SK-N-SH (cell line): ENCODE measurements at regions not wholly inside any gene's neighbourhood (a gene's known extent, or its start where the extent isn't known, plus 50 kb on each side); places are given as distances from the start of the nearest gene placed in this dataset.

Source experiments
- CTCF ChIA-PET: fragments of 300-600, 350-600 bp; formaldehyde crosslinking; extraction: SDS; loops from one replicate; lab custom pipeline; 2021; lab: Yijun Ruan, JAX
- POLR2A ChIA-PET: fragments of 350-600 bp; sonication (Branson Sonifier 250); formaldehyde crosslinking; extraction: SDS; loops from one replicate; lab custom pipeline; 2020; ENCODE audit warnings: antibody characterized with exemption, inconsistent platforms; lab: Yijun Ruan, JAX
- DNase-seq: peaks from one replicate; pipeline ENCODE4 v3.0.0; 2012
- H2AFZ ChIP-seq: fragments of 200-600 bp; sonication (generic); 2 replicates; pipeline ENCODE4 v1.8.1; 2016; ENCODE audit warnings: antibody characterized with exemption, mild to moderate bottlenecking, low read depth
- H3F3A ChIP-seq: fragments of 200-600 bp; sonication (generic); replicated peaks from 2 replicates; pipeline ENCODE3; 2016; ENCODE audit warnings: antibody characterized with exemption, mild to moderate bottlenecking; ENCODE audit not compliant: insufficient read depth
- H3K27ac ChIP-seq, 2 experiments: fragments of 200-500 bp in 1 of 2; fragments of 200-600 bp in 1 of 2; sonication (Bioruptor generic) in 1 of 2; sonication (generic), shearing (Covaris generic) in 1 of 2; 2 replicates each; pipeline versions ENCODE4 v1.5.1 to v1.6.1; 2014 to 2016; ENCODE audit warnings: low read depth in 2 of 2, inconsistent platforms in 1 of 2, low read length in 1 of 2, mild to moderate bottlenecking in 1 of 2, mixed read lengths in 1 of 2
- H3K27me3 ChIP-seq: fragments of 200-600 bp; sonication (generic), shearing (Covaris generic); 2 replicates; pipeline ENCODE4 v1.6.1; 2016; ENCODE audit warnings: mixed run types; ENCODE audit not compliant: insufficient read depth
- H3K36me3 ChIP-seq, 2 experiments: fragments of 200-500 bp in 1 of 2; fragments of 200-600 bp in 1 of 2; sonication (Bioruptor generic) in 1 of 2; sonication (generic) in 1 of 2; replicated peaks in 1 of 2; 2 replicates each; pipeline versions ENCODE3 to v1.5.1; 2014 to 2016; ENCODE audit warnings: low read length in 1 of 2, mild to moderate bottlenecking in 1 of 2; ENCODE audit not compliant: insufficient read depth in 2 of 2, control insufficient read depth in 1 of 2
- H3K4me1 ChIP-seq, 2 experiments: fragments of 200-500 bp in 1 of 2; fragments of 200-600 bp in 1 of 2; sonication (Bioruptor generic) in 1 of 2; sonication (generic), shearing (Covaris generic) in 1 of 2; 2 replicates each; pipeline versions ENCODE4 v1.5.1 to v1.6.1; 2014 to 2016; ENCODE audit warnings: low read depth in 1 of 2, low read length in 1 of 2, mixed run types in 1 of 2; ENCODE audit not compliant: insufficient read depth in 2 of 2, control insufficient read depth in 1 of 2
- H3K4me2 ChIP-seq: fragments of 200-600 bp; sonication (generic), shearing (Covaris generic); 2 replicates; pipeline ENCODE4 v1.6.1; 2017; ENCODE audit warnings: mixed run types
- H3K4me3 ChIP-seq, 2 experiments: fragments of 200-500 bp in 1 of 2; fragments of 200-600 bp in 1 of 2; sonication (Bioruptor generic) in 1 of 2; sonication (generic), shearing (Covaris generic) in 1 of 2; 2 replicates each; pipeline versions ENCODE4 v1.5.1 to v1.8.1; 2014 to 2016; ENCODE audit warnings: low read depth in 2 of 2, inconsistent platforms in 1 of 2, low read length in 1 of 2, mild to moderate bottlenecking in 1 of 2, mixed read lengths in 1 of 2, moderate library complexity in 1 of 2
- H3K79me2 ChIP-seq: fragments of 200-600 bp; sonication (generic); 2 replicates; pipeline ENCODE4 v1.8.1; 2017; ENCODE audit warnings: mild to moderate bottlenecking; ENCODE audit not compliant: insufficient read depth
- H3K9ac ChIP-seq: fragments of 200-600 bp; sonication (generic); 2 replicates; pipeline ENCODE4 v1.6.1; 2017; ENCODE audit warnings: mixed run types
- H3K9me2 ChIP-seq: fragments of 200-600 bp; sonication (generic); 2 replicates; pipeline ENCODE4 v1.6.1; 2017; ENCODE audit warnings: mixed run types
- H3K9me3 ChIP-seq: fragments of 200-600 bp; sonication (generic); 2 replicates; pipeline ENCODE4 v1.6.1; 2017; ENCODE audit warnings: mixed run types, mild to moderate bottlenecking, moderate library complexity
- H4K20me1 ChIP-seq: fragments of 200-600 bp; sonication (generic); 2 replicates; pipeline ENCODE4 v1.6.1; 2017; ENCODE audit warnings: mild to moderate bottlenecking, mixed run types; ENCODE audit not compliant: insufficient read depth
- CHD2 ChIP-seq: fragments of 150-350 bp; IDR thresholded peaks from 2 replicates; pipeline ENCODE4 v1.6.1; 2018; ENCODE audit warnings: low read length; ENCODE audit not compliant: partially characterized antibody
- ELF1 ChIP-seq: IDR thresholded peaks from 2 replicates; pipeline ENCODE4 v1.4.0; 2012
- FOXM1 ChIP-seq: IDR thresholded peaks from 2 replicates; pipeline ENCODE4 v1.4.0; 2012; ENCODE audit warnings: low read depth, mild to moderate bottlenecking
- GABPA ChIP-seq: IDR thresholded peaks from 2 replicates; pipeline ENCODE4 v1.4.0; 2012; ENCODE audit warnings: low read depth, mild to moderate bottlenecking
- GATA2 ChIP-seq: sonication (generic); formaldehyde crosslinking; IDR thresholded peaks from 2 replicates; pipeline ENCODE4 v1.5.0; 2020; ENCODE audit warnings: mild to moderate bottlenecking, missing genetic modification reagents
- JUND ChIP-seq: IDR thresholded peaks from 2 replicates; pipeline ENCODE4 v1.4.0; 2012
- NFIC ChIP-seq: IDR thresholded peaks from 2 replicates; pipeline ENCODE4 v1.4.0; 2012; ENCODE audit warnings: borderline replicate concordance
- NRF1 ChIP-seq: IDR thresholded peaks from 2 replicates; pipeline ENCODE4 v1.6.1; 2012; ENCODE audit warnings: low read depth, mild to moderate bottlenecking, low read length
- RAD21 ChIP-seq: IDR thresholded peaks from 2 replicates; pipeline ENCODE4 v1.6.1; 2012; ENCODE audit warnings: mild to moderate bottlenecking, low read length
- RFX5 ChIP-seq: IDR thresholded peaks from 2 replicates; pipeline ENCODE4 v1.6.1; 2012; ENCODE audit warnings: mild to moderate bottlenecking, improper control_type of control experiment, low read length
- RXRA ChIP-seq: IDR thresholded peaks from 2 replicates; pipeline ENCODE4 v1.4.0; 2012; ENCODE audit warnings: low read depth, mild to moderate bottlenecking, borderline replicate concordance
- SIN3A ChIP-seq: IDR thresholded peaks from 2 replicates; pipeline ENCODE4 v1.6.1; 2012; ENCODE audit warnings: low read depth, mild to moderate bottlenecking, low read length, moderate library complexity, borderline replicate concordance
- TAF1 ChIP-seq: IDR thresholded peaks from 2 replicates; pipeline ENCODE4 v1.6.1; 2012; ENCODE audit warnings: low read depth, mild to moderate bottlenecking, low read length, moderate library complexity, borderline replicate concordance
- TCF12 ChIP-seq: IDR thresholded peaks from 2 replicates; pipeline ENCODE4 v1.4.0; 2012
- YY1 ChIP-seq: IDR thresholded peaks from 2 replicates; pipeline ENCODE4 v1.4.0; 2012; ENCODE audit warnings: low read depth, mild to moderate bottlenecking
- WGBS: methylation state at CpG from one replicate; pipeline ENCODE4 v1.1.6; 2017; ENCODE audit warnings: low lambda C conversion rate; 5-methylcytosine and 5-hydroxymethylcytosine counted together
- TF ChIP-seq, protein P1 (sequence below): fragments of 150-350 bp; IDR thresholded peaks from 2 replicates; pipeline ENCODE4 v1.6.1; 2016; ENCODE audit warnings: mild to moderate bottlenecking, low read depth, low read length
- TF ChIP-seq, protein P2 (sequence below): fragments of 200-600 bp; sonication (generic); IDR thresholded peaks from 2 replicates; pipeline ENCODE4 v1.6.1; 2017; ENCODE audit warnings: antibody characterized with exemption, mild to moderate bottlenecking, moderate library complexity
- TF ChIP-seq, protein P3 (sequence below): IDR thresholded peaks from 2 replicates; pipeline ENCODE4 v1.4.0; 2012; ENCODE audit warnings: low read depth, borderline replicate concordance
- TF ChIP-seq, protein P4 (sequence below): fragments of 150-350 bp; IDR thresholded peaks from 2 replicates; pipeline ENCODE4 v1.6.1; 2017; ENCODE audit warnings: antibody characterized with exemption, low read length, low read depth, borderline replicate concordance
- TF ChIP-seq, protein P5 (sequence below): IDR thresholded peaks from 2 replicates; pipeline ENCODE4 v1.4.0; 2012; ENCODE audit warnings: low read depth
- TF ChIP-seq, protein P6 (sequence below): IDR thresholded peaks from 2 replicates; pipeline ENCODE4 v1.4.0; 2012; ENCODE audit warnings: low read depth, borderline replicate concordance

DNA sequence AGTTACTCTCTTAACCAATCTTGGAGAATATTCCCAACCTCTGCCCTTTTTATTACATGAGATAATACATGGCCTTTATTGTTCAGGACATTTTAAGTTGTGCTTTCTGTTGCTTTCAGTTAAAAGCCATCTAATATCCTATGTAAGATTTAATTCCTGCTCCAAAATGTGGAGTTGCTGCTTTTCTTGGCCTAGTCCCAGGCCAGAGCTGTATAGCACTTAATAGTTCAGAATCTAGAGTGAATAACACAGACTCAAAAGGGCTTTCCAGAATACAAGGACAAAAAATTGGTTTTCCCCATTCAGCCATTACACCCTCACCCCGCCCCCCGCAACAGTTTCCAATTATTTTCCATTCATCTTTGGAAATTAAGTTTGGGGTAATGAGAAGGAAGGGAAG, 144.3 kb upstream of the SMAD1 start (continued):
- TF ChIP-seq ELF1 (no peak), RFX5 (no peak), NRF1 (no peak)
- TF ChIP-seq, protein P1, sequence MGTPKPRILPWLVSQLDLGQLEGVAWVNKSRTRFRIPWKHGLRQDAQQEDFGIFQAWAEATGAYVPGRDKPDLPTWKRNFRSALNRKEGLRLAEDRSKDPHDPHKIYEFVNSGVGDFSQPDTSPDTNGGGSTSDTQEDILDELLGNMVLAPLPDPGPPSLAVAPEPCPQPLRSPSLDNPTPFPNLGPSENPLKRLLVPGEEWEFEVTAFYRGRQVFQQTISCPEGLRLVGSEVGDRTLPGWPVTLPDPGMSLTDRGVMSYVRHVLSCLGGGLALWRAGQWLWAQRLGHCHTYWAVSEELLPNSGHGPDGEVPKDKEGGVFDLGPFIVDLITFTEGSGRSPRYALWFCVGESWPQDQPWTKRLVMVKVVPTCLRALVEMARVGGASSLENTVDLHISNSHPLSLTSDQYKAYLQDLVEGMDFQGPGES: no peak
- TF ChIP-seq, all 33 proteins: peak for 0

DNA sequence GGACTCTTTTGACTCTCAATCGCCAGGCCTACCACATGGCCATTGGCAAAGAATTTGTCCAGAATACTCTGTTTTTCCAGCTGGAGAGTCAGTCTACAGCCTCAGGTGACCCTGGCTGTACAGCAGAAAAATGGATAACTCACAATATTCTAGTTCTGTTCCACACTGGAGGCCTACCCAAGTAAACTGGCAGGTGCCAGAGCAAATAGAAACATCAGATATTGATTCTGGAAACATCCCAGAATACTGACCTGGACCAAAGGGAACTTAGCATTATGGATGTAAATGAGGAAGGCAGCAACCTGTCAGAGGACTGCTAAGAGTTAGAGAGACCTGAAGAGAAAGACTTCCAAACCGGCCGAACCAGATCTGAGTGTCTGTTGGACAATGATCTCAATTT, 147.9 kb upstream of the SMAD1 start:
- Histone ChIP-seq H3K9me3 (no peaks in the 10 kb centered on the region), H4K20me1 (no peaks in the 10 kb centered on the region), H3K4me3 (no peak overlapping the region), H3K4me2 (no peak overlapping the region), H3K36me3 (no peaks in the 10 kb centered on the region), H3K4me1 (no peaks in the 10 kb centered on the region), H3F3A (no peaks in the 10 kb centered on the region), H2AFZ (no peak overlapping the region), H3K9me2 (no peaks in the 10 kb centered on the region), H3K27me3 (no peaks in the 10 kb centered on the region), H3K79me2 (no peaks in the 10 kb centered on the region), H3K27ac (no peak overlapping the region), H3K9ac (no peak overlapping the region)
- ChIA-PET POLR2A (no interaction called here), CTCF (no interaction called here)
- DNase-seq: no peak
- WGBS: 70% methylated on average over 3 of the region's 3 CpGs
- no peak for TF ChIP-seq TCF12
- no peak for TF ChIP-seq GATA2 (CRISPR knock-in tag)
- TF ChIP-seq, protein P1: no peak
- no peak for TF ChIP-seq SIN3A
- TF ChIP-seq FOXM1: no peak
- no peak for TF ChIP-seq RFX5
- TF ChIP-seq, protein P2, sequence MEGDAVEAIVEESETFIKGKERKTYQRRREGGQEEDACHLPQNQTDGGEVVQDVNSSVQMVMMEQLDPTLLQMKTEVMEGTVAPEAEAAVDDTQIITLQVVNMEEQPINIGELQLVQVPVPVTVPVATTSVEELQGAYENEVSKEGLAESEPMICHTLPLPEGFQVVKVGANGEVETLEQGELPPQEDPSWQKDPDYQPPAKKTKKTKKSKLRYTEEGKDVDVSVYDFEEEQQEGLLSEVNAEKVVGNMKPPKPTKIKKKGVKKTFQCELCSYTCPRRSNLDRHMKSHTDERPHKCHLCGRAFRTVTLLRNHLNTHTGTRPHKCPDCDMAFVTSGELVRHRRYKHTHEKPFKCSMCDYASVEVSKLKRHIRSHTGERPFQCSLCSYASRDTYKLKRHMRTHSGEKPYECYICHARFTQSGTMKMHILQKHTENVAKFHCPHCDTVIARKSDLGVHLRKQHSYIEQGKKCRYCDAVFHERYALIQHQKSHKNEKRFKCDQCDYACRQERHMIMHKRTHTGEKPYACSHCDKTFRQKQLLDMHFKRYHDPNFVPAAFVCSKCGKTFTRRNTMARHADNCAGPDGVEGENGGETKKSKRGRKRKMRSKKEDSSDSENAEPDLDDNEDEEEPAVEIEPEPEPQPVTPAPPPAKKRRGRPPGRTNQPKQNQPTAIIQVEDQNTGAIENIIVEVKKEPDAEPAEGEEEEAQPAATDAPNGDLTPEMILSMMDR: no peak
- TF ChIP-seq, protein P3, sequence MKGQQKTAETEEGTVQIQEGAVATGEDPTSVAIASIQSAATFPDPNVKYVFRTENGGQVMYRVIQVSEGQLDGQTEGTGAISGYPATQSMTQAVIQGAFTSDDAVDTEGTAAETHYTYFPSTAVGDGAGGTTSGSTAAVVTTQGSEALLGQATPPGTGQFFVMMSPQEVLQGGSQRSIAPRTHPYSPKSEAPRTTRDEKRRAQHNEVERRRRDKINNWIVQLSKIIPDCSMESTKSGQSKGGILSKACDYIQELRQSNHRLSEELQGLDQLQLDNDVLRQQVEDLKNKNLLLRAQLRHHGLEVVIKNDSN: no peak
- no peak for TF ChIP-seq YY1
- no peak for TF ChIP-seq CHD2
- no peak for TF ChIP-seq RAD21
- TF ChIP-seq ELF1: no peak
- no peak for TF ChIP-seq NFIC
- TF ChIP-seq, protein P4, sequence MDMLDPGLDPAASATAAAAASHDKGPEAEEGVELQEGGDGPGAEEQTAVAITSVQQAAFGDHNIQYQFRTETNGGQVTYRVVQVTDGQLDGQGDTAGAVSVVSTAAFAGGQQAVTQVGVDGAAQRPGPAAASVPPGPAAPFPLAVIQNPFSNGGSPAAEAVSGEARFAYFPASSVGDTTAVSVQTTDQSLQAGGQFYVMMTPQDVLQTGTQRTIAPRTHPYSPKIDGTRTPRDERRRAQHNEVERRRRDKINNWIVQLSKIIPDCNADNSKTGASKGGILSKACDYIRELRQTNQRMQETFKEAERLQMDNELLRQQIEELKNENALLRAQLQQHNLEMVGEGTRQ: no peak
- no peak for TF ChIP-seq RXRA
- TF ChIP-seq, protein P5, sequence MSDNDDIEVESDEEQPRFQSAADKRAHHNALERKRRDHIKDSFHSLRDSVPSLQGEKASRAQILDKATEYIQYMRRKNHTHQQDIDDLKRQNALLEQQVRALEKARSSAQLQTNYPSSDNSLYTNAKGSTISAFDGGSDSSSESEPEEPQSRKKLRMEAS: no peak
- no peak for TF ChIP-seq GABPA
- no peak for TF ChIP-seq JUND
- TF ChIP-seq, protein P6, sequence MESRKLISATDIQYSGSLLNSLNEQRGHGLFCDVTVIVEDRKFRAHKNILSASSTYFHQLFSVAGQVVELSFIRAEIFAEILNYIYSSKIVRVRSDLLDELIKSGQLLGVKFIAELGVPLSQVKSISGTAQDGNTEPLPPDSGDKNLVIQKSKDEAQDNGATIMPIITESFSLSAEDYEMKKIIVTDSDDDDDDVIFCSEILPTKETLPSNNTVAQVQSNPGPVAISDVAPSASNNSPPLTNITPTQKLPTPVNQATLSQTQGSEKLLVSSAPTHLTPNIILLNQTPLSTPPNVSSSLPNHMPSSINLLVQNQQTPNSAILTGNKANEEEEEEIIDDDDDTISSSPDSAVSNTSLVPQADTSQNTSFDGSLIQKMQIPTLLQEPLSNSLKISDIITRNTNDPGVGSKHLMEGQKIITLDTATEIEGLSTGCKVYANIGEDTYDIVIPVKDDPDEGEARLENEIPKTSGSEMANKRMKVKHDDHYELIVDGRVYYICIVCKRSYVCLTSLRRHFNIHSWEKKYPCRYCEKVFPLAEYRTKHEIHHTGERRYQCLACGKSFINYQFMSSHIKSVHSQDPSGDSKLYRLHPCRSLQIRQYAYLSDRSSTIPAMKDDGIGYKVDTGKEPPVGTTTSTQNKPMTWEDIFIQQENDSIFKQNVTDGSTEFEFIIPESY: no peak
- TF ChIP-seq TAF1: no peak
